ENCODE measurements at regions not wholly inside any gene's neighbourhood (a gene's known extent, or its start where the extent isn't known, plus 50 kb on each side); places are given as distances from the start of the nearest gene placed in this dataset.
"Not testable (repeated sequence)": the region's sequence is repeated elsewhere in the genome, so short reads cannot be mapped to it uniquely, and the experiment has no call there.

DNA sequence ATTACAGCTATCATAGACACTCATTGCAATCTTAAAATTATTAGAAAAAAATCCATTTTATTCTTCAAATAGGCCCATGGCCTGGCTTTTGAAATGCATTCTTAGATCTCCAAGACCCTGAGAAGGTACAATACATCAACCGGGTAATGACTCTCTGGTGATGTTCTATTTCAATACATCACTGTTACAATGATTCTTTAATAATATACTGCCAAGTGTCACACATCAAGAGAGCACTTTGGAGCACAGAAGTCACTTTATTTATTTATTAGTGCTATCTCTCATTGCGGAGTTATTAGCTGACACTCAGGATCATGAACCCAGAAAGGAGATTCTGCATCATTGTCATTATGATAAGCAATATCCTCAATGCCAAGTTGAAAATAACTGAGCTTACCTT lies 748.5 kb upstream of the MBL2 start:
- DNase-seq, result no peak

GRCh38 chr10:53508197-53508596 lies 735.6 kb upstream of the MBL2 start:
- no peak for DNase-seq

DNA sequence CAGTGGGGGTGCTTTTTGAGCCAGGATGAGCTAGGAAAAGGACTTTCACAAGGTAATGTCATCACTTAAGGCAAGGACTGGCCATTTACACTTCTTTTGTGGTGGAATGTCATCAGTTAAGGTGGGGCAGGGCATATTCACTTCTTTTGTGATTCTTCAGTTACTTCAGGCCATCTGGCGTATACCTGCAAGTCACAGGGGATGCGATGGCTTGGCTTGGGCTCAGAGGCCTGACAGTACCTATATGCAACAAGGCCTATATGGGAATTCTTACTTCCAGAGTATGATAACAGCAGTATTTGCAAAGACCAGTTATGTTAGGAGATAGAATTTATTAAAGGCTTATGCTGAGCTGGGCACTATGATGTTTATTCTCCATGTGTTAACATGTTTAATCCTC lies 731.9 kb upstream of the MBL2 start:
- DNase-seq, result not testable (repeated sequence)

- DNase-seq, result no peak
Measured at GRCh38 chr10:53491774-53492173, 719.2 kb upstream of the MBL2 start.

DNA sequence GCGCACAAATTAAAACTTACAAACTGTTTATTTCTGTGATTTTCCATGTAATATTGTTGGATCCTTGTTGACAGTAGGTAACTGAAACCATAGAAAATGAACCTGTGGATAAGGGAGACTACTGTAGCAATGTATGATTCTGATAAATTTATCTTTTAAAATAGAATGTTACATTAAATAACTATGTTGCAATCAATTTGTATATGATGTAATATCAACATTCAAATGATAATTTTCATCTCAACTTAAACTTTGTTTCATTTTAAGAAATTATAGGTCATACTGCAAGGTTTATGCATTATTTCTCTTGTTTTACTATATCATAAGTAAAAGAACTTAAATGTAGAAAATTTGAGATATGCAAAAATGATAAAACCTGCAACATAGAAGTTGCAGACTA lies 718.0 kb upstream of the MBL2 start:
- DNase-seq, result no peak

DNA sequence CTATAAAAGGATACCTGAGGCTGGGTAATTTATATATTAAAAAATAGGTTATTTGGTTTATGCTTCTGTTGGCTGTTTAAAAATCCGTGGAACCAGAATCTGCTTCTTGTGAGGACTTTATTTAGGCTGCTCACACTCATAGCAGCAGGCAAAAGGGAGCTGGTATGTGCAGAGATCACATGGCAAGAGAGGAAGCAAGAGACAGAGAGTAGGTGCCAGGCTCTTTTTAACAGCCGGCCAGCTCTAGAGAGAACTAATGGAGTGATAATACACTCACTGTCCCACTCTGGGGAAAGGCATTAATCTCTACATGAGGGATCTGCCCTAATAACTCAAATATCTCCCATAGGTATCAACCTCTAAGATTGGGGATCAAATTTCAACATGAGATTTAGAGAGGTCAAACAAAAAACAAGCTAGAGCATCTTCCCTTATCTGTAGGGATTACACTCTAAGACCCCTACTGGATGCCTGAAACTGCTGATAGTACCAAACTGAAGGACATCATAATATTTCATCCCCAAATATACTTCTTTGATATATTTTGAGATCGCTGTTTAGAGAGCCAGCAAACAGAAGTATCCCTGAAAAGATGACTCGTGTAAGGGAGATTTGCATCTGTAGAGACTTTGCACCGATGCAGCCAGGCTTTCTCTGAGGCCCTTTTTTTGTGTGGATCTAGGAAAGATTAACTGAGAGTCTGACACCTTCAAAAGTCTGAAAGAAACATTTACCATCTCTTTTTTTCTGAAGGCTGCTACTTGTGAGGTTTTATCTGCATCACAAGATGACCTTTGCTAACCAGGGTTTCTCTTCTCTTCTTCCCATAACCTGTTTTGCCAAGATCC lies 717.0 kb upstream of the MBL2 start:
- DNase-seq, result no peak

DNA sequence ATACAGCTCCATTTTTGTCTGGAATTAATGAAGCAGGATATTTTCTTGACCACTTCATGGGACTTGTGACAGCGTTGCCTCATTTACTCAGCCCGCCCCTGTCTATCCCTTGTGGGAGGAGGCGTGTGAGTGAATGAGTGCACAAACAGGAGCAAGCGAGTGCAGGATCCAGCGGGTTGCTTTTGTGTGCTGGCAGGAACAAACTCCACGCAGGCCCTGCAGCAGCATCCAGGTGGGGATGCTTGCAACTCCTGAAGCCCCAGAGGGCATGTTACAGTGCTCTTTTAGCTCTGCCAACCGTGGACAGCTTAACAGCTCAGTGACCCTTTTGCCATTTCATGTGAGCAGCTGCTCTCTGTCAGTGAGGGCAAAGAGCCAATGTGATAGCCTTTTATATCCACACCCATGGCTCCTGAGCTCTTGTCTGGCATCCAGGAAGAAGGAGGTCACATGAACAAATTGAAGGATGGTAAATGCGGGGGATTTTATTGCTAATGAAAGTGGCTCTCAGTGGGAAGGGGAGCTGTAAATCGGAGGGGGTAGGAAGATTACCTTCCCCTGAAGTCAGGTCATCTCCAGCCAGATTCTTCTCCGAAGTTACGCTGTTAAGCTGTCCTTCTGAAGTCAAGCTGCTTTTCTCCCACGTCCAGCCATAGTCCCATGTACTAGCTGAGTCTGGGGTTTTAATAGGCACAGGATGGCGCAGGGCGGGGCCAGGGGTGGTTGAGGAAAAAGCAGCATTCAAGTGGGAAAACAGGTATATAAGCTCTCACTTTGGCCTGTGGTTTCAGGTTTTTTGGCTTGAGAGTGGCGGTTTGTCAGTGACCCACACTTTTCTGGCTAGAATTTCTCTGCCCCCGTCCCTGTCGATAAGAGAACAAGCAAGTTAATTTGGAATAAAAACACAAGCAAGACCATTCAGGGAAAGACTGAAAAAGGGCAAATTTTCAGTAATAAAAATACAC lies 714.7 kb upstream of the MBL2 start:
- no peak for DNase-seq

DNA sequence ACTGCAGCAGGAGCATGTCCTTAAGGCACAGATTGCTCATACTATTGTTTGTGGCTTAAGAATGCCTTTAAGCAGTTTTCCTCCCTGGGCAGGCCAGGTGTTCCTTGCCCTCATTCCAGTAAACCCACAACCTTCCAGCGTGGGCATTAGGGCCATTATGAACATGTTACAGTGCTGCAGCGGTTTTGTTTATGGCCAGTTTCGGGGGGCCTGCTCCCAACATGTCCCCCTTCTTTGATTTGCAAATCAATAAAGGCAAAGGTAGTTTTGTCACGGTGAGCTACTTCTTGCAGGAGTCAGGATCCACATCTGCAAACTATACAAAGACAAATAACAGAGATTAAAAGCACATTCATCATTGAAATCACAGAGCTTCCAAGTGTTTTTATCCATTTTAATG lies 712.8 kb upstream of the MBL2 start:
- not testable (repeated sequence) for DNase-seq

DNA sequence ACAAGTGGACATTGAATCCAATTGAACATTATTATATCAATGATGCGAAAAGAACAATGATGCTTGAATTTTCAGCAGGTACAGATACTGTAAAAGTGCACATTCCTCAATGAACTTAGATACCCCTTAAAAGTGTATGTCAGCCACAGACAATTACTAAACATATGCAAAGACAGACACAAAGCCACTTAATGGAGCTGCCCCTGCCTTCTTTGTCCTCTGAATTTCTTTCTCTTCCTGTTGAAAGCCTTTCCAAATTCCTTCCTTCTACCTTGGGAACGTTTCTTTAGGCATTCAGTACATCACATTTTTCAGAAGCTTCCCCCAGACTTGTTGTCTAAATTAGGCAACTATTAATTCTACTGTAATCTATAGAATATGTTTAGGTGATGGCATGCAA lies 706.8 kb upstream of the MBL2 start:
- no peak for DNase-seq

- no peak for DNase-seq
Measured at GRCh38 chr10:53477313-53477675, 704.7 kb upstream of the MBL2 start.

GRCh38 chr10:53476650-53477312 lies 704.2 kb upstream of the MBL2 start:
- DNase-seq, result no peak

DNA sequence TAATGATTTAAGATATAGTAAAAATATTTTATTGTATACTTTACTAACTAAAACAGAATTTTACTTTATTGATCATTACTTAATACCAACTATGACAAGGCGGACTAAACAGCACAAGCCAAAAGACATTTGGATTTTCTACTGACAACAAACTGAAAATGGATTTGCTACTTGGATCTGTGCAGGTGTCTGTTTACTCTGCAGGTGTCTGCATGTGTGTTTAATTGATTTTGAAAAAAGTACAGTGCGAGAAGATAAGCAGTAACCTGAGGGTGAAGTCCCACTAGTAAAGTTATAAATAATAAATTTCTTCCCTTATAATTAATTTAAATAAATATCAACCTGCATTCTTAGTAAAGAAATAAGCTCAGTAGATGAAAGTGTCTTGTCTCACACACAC lies 696.8 kb upstream of the MBL2 start:
- DNase-seq, result no peak

- DNase-seq, result no peak
Measured at GRCh38 chr10:53463539-53463938, 691.0 kb upstream of the MBL2 start.

GRCh38 chr10:53458007-53458406 lies 685.4 kb upstream of the MBL2 start:
- DNase-seq, result no peak

DNA sequence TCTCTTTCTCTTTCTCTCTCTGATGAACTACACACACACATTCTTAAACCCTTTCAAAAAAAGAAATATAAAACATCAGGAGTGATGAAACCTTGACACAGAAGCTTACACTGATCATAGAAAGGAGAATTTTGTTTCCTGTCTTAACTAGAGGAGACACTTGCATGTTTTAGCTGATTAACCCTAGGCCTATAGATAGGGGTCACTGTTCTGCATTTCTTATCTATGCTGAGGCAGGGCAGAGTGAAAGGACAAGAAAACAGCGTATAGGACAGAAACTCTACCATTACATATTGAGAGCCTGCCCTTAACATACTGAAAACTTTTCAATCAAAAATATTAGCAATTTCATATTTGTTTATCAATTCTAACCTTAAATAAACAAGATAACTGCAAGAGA lies 680.6 kb upstream of the MBL2 start:
- no peak for DNase-seq

GRCh38 chr10:53447576-53447975 lies 675.0 kb upstream of the MBL2 start:
- DNase-seq, result no peak

- no peak for DNase-seq
Measured at GRCh38 chr10:53441843-53442242, 669.3 kb upstream of the MBL2 start.

- DNase-seq, result no peak
Measured at GRCh38 chr10:53440601-53441000, 668.0 kb upstream of the MBL2 start.

GRCh38 chr10:53439075-53439474 lies 666.5 kb upstream of the MBL2 start:
- not testable (repeated sequence) for DNase-seq

DNA sequence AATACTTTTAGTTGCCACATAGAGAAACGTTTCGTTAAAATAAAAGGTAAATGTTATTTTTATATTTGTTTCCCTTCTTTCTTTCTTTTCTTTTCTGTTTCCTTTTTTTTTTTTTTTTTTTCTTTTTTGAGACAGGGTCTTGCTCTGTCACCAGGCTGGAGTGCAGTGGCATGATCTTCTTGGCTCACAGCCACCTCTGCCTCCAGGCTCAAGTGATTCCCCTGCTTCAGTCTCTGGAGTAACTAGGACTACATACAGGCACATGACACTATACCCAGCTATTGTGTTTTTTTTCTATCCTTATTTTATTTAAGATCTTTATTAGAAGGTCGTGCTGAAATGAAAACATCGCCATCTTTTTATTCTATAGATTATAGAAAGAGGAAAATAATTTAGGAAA lies 661.8 kb upstream of the MBL2 start:
- no peak for DNase-seq

- no peak for DNase-seq
Measured at GRCh38 chr10:53432035-53432434, 659.5 kb upstream of the MBL2 start.

DNA sequence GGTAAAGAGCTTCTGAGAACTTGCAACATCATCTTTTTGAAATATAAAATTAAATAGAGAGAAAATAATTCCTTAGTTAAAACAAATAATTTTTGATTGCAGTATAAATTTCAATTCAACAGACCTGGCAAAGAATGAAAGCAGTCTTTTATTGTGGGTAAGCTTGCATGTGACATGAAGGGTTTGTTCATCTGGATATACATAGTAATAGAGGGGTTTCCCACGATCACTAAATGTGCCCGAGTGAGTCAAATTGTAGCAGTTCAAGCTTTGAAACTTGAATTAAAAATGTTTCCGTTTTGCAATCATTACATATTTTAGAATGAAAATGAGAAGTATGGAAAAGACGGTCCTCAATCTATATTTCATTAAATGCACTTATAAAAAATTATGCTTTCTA lies 658.4 kb upstream of the MBL2 start:
- no peak for DNase-seq

DNA sequence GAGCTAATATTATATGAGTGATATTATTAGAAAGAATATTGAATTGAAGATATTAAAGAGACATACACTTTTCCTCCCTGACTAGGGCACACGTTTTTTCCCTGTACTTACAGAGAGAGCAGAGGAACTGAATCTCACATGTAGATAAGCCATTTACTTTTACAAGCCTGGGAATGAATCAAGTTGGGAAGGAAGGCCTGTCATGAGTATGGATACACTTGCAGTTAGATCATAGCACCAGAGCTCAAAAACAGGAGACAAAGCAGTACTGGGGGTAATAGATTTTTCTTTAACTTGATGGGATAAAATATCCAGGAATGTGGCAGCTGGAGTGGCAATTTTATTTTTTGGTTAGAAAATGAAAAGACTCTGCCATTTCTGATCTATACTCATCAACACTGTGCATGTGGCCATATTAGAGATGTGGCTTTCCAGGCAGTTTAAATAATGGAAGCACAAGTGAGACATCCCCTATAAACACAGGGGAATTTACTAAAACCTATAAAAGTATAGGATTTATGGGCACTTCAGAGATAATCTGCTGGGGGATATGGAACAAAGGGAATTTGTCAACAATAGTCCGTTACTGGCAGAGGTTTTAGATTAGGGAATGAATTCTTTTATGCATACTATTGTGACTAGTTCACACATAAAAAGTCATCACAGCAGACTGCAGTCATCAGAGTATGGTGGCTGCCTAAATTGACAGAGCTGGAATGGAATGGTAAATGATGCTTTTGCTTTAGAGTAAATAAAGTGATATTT lies 657.7 kb upstream of the MBL2 start:
- no peak for DNase-seq

Measured in activated CD4-positive, alpha-beta T cell treated with anti-CD3 and anti-CD28 coated beads, Interleukin-10, Interleukin-2, amounts not matched to agents 100 ng/mL and 50 ng/mL, durations not matched to agents 16 hours and 8 hours (primary cell).